ENCODE measurements at regions not wholly inside any gene's neighbourhood (a gene's known extent, or its start where the extent isn't known, plus 50 kb on each side); places are given as distances from the start of the nearest gene placed in this dataset.

GRCh38 chr11:112522536-112522935 lies 261.9 kb upstream of the PLET1 start:
- Histone ChIP-seq H3K4me3 (no peak overlapping the region), H3K4me1 (peaks cover 0 to 35% (median 12%) of the 10 kb centered on the region in 3 donors), H3K9me3 (no peaks in the 10 kb centered on the region), H3K27me3 (no peaks in the 10 kb centered on the region), H3K27ac (peak overlapping the region in 2 of 4 donors; percentile 51 to 58), H3K36me3 (no peaks in the 10 kb centered on the region)
- ATAC-seq, result no peak
- no peak for TF ChIP-seq POLR2AphosphoS5 (IDR thresholded peaks at IDR 0.05)
- TF ChIP-seq POLR2A (IDR thresholded peaks at IDR 0.05), result no peak
- no peak for TF ChIP-seq EP300 (IDR thresholded peaks at IDR 0.05)
- no peak for TF ChIP-seq CTCF (IDR thresholded peaks at IDR 0.05)
- WGBS, 2 donors (ENCODE audit: low coverage in 1 of 2), result 67% methylated on average over 1 of the region's 1 CpG

GRCh38 chr11:112523031-112523430 lies 262.4 kb upstream of the PLET1 start:
- Histone ChIP-seq H3K36me3 (no peaks in the 10 kb centered on the region), H3K27ac (peak overlapping the region in 3 of 4 donors; percentile 51 to 62 (median 58)), H3K27me3 (no peaks in the 10 kb centered on the region), H3K9me3 (no peaks in the 10 kb centered on the region), H3K4me1 (peaks cover 0 to 35% (median 12%) of the 10 kb centered on the region in 3 donors), H3K4me3 (no peak overlapping the region)
- no peak for ATAC-seq
- TF ChIP-seq CTCF (IDR thresholded peaks at IDR 0.05), result no peak
- TF ChIP-seq POLR2A (IDR thresholded peaks at IDR 0.05), result no peak
- no peak for TF ChIP-seq EP300 (IDR thresholded peaks at IDR 0.05)
- no peak for TF ChIP-seq POLR2AphosphoS5 (IDR thresholded peaks at IDR 0.05)
- 11 to 40% methylated on average over 1 of the region's 1 CpG for WGBS, 2 donors (ENCODE audit: low coverage in 1 of 2)

- TF ChIP-seq CTCF (IDR thresholded peaks at IDR 0.05) (no peak), POLR2A (IDR thresholded peaks at IDR 0.05) (no peak), POLR2AphosphoS5 (IDR thresholded peaks at IDR 0.05) (no peak), EP300 (IDR thresholded peaks at IDR 0.05) (no peak)
- Histone ChIP-seq H3K9me3 (no peaks in the 10 kb centered on the region), H3K27me3 (no peaks in the 10 kb centered on the region), H3K36me3 (no peaks in the 10 kb centered on the region), H3K4me1 (peaks cover 0 to 35% (median 12%) of the 10 kb centered on the region in 3 donors), H3K27ac (peak overlapping the region in 3 of 4 donors; percentile 51 to 62 (median 58)), H3K4me3 (no peak overlapping the region)
- 14 to 30% methylated on average over 2 of the region's 4 CpGs for WGBS, 2 donors (ENCODE audit: low coverage in 1 of 2)
- peak; percentile 44 for ATAC-seq
Observed at GRCh38 chr11:112523477-112523876, 262.8 kb upstream of the PLET1 start.

DNA sequence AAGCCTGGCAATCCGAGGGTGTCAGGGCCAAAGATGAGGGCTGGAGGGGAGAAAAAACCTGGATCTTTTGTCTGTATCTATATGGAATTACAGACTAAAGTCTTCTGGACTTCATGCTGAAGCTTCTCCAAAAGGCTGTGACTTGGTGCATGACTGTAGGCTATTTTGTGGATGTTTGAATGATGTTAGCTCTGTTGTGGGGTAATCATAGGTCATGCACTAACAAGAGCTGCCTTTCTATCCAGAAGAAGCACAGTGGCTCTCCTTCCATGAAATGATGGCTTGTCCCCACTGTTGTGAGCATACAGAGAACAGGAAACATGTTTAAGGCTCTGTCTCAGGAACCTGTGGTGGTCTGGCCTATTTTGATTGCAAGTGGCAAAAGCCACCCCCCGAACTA lies 263.3 kb upstream of the PLET1 start:
- H3K4me1 ChIP-seq, result peaks cover 0 to 35% (median 12%) of the 10 kb centered on the region in 3 donors
- ATAC-seq, result no peak
- H3K36me3 ChIP-seq, result no peaks in the 10 kb centered on the region
- H3K27me3 ChIP-seq, result no peaks in the 10 kb centered on the region
- TF ChIP-seq EP300 (IDR thresholded peaks at IDR 0.05) (no peak), POLR2AphosphoS5 (IDR thresholded peaks at IDR 0.05) (no peak), POLR2A (IDR thresholded peaks at IDR 0.05) (no peak), CTCF (IDR thresholded peaks at IDR 0.05) (no peak)
- peak overlapping the region in 3 of 4 donors; percentile 51 to 62 (median 58) for H3K27ac ChIP-seq
- no peaks in the 10 kb centered on the region for H3K9me3 ChIP-seq
- H3K4me3 ChIP-seq, result no peak overlapping the region
- WGBS, 2 donors (ENCODE audit: low coverage in 1 of 2), result 83 to 100% methylated on average over 1 of the region's 2 CpGs

- H3K4me1 ChIP-seq, result peaks cover 0 to 35% (median 12%) of the 10 kb centered on the region in 3 donors
Observed at GRCh38 chr11:112524798-112525197, 264.1 kb upstream of the PLET1 start.

More at GRCh38 chr11:112524798-112525197, 264.1 kb upstream of the PLET1 start:
- Histone ChIP-seq H3K4me3 (no peak overlapping the region), H3K9me3 (no peaks in the 10 kb centered on the region), H3K27me3 (no peaks in the 10 kb centered on the region), H3K36me3 (no peaks in the 10 kb centered on the region), H3K27ac (peak overlapping the region in 3 of 4 donors; percentile 32 to 58 (median 51))
- ATAC-seq, result peak; percentile 12
- TF ChIP-seq POLR2AphosphoS5 (IDR thresholded peaks at IDR 0.05), result no peak
- no peak for TF ChIP-seq EP300 (IDR thresholded peaks at IDR 0.05)
- no peak for TF ChIP-seq POLR2A (IDR thresholded peaks at IDR 0.05)
- WGBS, 2 donors (ENCODE audit: low coverage in 1 of 2), result no CpG with 5 or more reads among the region's 4 CpGs
